HG03025 (cell line): ENCODE measurements at regions not wholly inside any gene's neighbourhood (a gene's known extent, or its start where the extent isn't known, plus 50 kb on each side); places are given as distances from the start of the nearest gene placed in this dataset.
"Not testable (repeated sequence)": the region's sequence is repeated elsewhere in the genome, so short reads cannot be mapped to it uniquely, and the experiment has no call there.

ENCODE experiments used
- ATAC-seq: cut with Tn5 transposase; IDR thresholded peaks from one replicate; pipeline ENCODE4 v1.9.1; 2021; ENCODE audit warnings: mild to moderate bottlenecking, moderate library complexity; ENCODE audit not compliant: unreplicated experiment, low FRiP score

DNA sequence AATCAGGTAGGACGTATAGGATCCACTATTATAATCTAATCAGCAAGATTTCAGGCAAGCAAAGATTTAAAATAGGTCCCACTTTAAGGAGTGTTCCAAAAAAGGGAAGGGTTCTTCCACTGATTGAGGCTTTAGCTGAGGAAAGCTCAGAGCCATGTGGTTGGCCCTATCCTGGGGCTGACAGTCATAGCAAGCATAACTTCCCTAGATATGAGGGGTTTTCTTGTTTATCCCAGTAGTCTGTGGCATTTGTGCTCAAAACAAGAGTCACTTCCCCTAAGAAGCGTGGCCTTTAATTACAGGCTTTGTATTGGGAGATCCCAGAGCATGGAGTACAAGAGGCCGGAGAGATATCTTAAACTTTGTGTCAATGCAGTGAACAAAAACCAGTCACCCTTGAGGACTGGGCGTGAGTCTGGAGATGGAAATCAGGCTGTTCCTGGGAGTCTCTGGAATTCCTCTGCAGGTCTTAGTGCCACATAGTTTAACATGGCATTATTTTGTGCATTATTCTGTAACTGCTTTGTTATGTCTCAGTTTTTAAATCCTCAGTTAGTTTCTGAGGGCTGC is 136.9 kb upstream of the FBXO11 start:
- no peak for ATAC-seq

DNA sequence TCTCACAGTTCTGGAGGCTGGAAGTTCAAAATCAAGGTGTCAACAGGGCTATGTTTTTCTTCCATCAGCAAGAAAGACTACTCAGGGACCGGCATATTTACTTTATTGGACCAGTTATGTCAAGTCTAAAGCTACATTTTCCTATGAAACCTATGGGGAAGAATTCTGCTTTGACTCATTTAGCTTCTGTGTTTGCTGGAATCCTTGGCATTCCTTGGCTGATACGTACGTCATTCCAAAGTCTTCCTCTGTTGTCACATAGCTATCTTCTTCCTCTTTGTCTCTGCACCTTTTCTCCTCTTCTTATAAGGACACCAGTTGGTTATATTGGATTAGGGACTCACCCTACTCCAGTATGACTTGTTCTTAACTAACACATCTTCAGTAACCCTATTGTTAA is 137.4 kb upstream of the FBXO11 start:
- ATAC-seq = no peak

DNA sequence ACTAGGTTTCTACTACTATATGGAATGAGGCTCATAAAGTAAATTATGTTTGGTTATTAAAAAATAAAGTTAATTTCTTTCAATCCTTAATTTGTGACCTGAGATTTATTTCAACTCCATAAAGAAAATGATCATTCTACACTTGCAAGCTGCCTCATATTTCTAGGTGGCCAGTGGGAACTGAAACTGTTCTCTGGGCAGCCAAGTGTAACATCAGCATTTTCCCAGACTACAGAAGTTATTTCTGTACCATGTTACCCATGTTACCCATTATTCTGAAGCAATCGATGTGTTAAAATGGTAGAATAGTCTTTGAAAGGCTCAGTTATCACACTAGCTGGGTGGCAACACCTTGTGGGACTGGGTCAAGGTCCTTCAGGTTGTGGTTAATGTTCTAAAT is 139.3 kb upstream of the FBXO11 start:
- ATAC-seq = no peak

DNA sequence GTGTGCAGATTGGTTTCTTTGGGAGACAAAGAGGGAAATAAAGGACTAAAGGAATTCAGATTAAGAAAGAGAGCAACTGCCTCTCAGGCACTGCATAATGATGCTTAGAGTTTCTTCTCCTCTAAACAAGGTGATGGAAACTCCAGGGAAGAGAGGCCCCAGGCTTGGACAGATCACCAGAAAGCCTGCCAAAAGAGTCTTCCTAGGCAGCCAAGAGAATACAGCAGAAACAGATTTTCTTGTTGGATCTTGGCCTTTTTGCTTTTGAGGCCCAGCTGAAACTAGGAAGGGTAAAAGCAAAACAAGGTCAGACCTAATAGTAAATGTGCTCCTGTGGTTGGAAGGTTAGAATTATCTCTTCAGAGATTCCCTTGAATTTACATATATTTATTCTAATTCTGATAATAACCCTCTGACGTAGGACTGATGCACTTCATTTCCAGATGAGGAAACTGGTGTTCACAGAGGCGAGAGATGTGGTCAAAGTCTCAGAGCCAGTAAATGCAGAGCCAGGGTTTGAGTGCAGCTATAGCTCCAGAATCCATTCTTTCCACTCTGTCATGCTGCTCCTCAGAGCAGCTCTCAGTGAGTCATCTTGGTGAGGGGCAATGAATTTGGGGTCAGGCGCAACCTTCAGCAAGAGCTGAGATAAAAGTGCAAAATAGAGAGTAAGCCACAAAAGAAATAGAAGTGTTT is 142.3 kb upstream of the FBXO11 start:
- no peak for ATAC-seq

DNA sequence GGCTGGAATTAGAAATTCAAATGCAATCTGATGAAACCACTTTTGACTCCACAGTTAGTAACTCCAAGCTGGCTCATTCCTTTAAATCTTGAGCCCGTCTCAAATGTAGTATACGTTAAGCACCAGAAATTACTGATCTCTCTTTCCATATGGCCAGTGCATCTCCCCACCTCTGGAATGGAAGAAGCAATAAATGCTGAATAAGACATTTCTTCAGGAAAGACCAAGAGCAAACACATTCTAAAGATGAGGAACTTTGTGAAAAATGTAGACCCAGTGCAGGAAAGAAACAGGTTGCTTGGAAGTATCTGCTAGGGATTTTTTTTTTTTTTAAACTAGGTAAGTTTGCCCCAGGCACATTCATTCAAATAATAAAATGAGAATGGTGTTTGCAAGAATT is 143.1 kb upstream of the FBXO11 start:
- no peak for ATAC-seq

DNA sequence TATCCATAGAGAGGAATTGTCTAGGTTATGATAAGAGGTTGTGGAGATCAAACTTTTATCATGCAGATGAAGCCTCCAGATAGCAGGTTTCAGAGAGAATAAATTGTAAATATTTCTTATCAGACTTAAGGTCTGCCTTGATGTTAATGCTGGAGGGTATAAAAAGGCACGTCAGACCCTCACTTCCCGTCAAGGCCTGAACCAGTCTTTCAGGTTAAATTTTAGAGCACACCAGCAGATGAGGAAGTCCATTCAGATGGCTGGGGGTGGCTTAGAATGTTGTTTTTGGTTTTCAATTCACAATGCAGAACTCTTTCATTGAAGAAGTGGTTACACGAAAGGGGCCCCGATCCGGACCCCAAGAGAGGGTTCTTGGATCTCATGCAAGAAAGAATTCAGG is 144.4 kb upstream of the FBXO11 start:
- ATAC-seq = no peak

DNA sequence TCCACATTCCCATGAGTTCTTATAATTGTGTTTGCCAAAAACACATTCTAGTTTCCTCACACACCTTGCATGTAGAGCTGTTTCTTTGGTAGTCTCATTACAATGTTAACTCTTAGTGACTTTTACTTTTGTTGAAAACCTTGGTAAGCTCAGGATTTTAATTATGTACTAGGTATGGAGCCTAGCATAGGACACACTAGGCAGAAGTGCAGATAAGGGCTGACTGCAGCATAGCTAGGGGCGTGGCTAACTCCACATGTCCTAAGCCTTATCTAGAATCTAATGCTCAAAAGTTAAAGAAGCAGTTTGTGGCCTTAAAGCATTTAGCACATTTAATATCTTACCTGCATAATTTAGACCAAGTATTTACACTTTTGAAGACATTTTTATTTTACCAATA is 153.7 kb upstream of the FBXO11 start:
- no peak for ATAC-seq

DNA sequence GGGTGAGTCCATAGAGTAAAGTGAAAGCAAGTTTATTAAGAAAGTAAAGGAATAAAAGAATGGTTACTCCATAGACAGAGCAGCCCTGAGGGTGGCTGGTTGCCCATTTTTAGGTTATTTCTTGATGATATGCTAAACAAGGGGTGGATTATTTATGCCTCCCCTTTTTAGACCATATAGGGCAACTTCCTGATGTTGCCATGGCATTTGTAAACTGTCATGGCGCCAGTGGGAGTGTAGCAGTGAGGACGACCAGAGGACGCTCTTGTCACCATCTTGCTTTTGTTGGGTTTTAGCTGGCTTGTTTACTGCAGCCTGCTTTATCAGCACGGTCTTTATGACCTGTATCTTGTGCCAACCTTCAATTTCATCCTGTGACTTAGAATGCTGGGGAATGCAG is 155.4 kb upstream of the FBXO11 start:
- ATAC-seq = not testable (repeated sequence)

DNA sequence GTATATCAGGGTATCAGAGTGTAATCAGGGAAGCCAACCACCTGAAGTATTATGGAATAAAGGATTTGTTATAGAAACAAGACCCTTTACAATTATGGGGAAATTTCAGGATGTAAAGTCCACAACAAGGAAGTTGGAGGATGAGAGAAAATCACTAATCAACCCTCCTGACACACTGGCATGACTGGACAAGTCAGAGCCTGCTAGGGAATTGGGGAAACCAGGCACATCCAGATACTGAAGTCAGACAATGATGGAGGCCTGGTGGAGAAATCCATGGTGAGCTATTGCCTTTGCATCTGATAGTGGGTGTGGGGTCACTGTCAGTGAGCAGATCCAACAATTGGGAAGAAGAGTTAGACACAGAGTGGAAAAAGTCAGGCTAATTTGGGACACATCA is 158.8 kb upstream of the FBXO11 start:
- no peak for ATAC-seq

DNA sequence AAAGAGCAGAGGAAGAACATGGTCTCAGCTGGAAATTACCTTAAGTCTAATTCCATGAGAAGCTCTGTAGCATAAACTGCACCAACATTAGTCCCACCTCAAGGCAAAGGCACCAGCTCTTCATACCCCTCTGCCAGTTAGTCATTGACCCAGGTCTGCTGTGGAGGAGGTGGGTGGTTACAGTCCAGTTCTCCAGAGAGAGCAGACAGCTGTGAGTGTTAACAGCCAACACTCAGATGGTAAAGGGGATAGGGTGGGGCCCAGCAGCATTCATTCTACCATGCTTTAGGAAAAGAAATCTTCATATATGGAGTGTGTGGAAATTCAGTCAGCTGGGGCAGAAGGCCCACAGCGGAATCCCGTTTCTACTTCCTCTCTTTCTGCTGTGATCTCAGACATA is 159.7 kb upstream of the FBXO11 start:
- no peak for ATAC-seq

DNA sequence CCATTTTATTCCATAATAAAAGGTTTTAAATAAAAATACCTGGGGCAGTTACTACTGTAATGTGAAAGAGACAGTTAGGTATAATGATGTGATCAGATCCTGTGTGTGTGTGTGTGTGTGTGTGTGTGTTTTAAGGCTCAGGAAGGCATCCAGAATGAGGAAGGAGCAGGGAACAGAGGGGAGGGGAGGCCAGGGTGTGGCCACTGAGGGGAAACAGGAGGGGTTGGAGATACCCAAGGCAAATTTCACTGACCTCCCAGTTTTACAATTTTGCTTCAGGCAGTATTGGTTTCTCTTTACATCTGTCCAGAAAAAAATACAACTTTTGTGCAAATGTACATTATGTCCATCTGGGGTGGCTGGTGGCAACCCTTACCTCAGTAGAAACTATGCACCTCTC is 163.5 kb upstream of the FBXO11 start:
- ATAC-seq = no peak

DNA sequence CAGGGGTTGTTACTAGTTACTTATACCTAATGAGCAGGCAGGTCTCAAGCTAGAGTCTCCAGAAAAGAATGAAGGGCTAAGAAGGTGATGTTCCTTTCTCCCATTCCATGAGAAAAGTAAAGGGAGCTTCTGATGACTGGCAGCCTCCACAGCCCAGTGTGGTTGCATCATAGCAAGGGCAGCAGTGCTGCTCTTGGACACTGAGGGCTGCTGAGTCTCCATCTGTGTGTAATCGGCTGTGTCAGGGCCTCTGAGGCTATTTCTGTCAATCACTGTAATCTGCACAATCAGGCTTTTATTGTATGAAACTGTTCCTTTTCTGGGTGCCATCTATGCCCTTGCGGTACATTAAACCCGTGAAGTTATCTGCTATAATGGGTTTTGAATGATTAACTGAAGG is 164.1 kb upstream of the FBXO11 start:
- ATAC-seq = no peak

DNA sequence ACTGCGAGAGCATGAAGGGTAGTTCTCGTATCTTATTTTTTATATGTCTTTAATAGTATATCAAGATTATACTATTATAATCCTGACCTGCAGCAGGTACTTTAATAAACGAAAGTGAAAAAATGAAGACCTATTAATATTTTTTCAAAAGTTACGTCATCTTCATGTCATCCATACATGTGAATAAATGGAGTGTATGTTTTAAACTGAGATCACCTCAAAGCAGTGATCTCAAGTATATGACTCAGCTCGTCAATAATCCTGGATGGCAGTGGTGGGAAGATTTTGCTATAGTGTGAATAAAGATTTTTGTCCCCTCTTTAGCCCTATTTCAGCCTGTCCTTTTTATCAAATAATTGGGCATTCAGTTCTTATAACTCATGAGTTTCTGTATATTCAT is 166.3 kb upstream of the FBXO11 start:
- ATAC-seq = no peak

DNA sequence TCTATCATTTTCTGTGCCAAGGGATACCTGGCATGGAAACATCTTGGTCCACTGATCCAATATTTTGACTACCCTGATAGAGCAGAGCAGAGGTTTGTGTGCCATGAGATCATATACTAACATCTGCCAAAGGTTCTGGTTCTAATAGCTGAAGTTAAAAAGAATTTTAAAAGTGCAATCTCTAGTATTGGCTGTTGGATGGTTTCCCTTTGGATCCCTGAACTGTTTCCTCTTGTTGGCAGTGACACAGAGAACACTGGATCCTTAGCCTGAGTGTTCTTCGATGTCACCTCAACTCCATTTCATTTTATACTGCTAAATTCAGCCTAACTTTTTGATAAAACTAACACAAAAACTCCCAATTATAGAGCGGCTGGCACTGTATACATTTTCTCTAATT is 169.3 kb upstream of the FBXO11 start:
- no peak for ATAC-seq

DNA sequence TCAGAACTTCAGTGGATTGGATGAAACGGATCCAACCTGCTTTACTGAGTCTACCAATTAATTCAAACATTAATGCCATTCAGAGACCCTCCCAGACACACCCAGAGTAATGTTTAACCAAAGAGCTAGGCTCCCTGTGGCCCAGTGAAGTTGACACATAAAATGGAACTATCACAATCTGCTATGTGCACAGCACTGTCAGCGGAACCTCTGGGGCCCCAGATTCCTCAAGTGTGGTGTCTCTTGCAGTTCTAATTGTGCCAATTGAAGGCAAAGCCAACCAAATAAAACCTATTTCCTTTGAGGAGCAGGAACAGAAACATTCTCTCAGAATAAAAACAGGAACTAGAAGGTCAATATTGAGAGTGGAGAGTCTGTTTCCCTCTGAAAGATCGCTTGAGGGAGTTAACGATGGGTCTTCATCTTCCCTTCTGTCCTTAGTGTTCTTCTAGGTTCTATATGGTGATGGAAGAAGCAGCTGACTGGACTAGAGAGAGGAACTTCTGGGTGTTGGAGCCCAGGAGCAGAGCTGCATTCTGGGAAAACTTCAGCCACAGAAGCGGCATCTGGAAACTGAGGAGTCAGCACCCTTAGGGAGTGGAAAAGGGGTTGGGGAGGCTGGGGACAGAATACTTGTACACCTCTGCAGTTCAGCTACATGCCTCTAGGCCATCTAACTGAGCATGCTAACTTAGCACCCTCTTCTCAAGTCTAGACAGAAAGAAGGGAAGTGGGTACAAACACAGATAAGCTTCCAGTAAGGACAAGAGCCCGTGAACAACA is 174.4 kb upstream of the FBXO11 start:
- no peak for ATAC-seq

DNA sequence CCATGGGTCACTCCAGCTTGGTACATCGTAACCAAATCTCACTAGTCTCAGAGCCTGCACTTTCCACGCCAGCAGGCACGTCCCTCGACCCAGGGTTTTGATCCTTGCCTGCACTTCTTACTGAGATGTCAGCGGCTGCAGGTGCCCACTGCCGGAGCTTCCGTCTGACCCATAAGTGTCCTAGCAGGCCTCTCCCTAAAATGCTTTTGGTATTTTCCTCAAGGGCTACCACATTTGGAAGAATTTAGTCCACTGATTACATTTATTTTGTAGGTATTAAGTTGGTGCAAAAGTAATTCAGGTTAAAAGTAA is 175.0 kb upstream of the FBXO11 start:
- no peak for ATAC-seq

DNA sequence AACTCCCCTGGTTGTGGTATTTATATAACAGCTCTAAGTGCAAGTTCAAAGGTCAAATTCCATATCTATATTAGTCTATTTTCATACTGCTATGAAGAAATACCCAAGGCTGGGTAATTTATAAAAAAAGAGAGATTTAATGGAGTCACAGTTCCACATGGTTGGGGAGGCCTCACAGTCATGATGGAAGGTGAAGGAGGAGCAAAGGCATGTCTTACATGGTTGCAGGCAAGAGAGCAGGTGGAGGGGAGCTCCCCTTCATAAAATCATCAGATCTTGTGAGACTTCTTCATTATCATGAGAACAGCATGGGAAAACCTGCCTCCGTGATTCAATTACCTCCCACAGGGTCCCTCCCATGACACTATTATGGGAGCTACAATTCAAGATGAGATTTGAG is 179.6 kb upstream of the FBXO11 start:
- no peak for ATAC-seq

DNA sequence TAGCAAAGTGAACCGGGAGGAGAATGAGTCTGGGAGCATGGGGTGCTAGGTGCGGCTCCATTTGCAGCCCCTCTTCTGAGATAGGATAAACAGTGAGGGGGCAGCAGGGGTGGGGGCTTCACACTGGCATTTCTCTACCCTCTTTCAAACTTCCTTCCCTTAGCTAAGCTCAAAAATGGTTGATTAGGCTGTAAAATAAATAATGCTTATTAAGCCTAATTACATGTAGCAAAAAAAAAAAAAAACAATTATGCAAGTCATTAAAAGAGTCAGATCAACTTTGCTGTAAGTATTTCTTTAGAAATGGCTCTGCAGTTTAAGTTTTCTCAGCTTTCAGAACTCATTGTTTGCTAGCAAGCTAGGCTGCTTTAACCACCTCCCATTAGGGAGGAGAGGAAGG is 182.7 kb upstream of the FBXO11 start:
- ATAC-seq = no peak

DNA sequence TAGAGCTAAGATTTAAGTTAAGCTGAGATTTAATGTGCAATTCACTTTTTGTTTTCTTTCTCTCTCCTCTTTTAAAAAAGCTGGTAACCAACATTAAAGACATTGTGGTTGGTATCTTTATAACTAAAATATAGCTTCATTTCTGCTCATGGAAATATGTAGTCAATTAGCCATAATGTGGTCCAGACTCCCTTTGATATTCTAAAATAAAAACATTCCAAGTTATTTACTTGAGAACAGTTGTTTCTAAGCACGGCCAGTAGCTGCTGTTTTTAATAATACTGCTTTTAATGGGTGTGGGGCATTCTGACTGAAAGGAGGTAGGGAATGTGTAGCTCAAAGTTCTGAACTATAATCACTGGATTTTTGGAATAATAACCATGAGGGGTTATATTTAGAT is 183.3 kb upstream of the FBXO11 start:
- no peak for ATAC-seq

DNA sequence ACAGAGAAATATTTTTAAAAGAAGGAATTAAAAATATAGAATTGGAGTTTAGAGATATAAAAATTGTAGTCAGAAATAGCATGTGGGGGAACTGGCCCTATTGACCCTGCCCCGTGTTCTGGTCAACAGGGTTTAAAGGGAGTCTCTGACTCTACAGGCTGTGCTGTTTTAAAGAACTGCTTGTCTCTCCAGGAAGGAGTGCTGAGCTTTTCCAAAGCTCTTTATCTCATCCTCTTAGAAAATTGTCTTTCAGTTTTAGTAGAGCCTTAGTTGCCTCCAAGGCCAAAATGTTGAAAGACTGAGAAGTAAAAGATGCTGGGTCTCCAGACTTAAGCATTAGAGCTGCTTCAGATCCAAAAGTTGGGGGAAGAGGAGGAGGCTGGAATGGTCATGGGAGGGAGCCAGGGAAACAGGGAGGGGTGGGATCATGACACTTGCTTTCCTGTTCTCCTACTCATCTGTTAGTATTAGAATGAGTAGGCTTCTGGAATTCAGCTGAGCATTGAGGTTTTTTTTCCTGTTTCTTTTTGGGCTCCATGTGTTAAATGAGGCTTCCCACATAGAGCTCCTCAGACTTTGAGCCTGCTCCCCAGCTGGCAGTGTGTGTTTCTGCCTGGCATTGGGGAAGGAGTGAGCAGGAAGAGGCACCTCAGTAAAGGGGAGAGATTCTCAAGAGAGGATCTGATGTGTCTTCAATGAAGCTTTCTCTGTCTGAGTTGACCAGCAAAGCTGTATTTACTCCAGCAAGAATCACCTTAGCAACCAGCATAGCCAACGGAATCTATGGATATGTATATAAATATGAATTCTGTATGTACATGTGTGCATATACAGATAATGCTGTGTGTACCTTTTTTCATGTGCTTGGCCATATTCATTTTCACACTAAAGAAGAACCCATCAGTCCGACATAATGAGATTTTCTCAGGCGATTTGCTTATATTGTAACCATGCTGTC is 186.8 kb upstream of the FBXO11 start:
- ATAC-seq = no peak

DNA sequence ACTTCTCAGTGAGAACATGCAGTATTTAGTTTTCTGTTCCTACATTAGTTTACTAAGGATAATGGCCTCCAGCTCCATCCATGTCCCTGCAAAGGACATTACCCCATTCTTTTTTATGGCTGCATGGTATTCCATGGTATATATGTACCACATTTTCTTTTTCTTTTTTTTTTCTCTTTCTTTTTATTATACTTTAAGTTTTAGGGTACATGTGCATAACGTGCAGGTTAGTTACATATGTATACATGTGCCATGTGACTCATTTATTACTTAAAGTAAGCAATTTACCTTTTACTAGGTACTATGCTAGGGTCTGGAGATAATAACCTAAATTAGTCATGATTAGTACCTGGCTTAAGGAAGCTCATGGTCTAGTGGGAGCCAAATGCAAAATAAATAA is 190.5 kb upstream of the FBXO11 start:
- ATAC-seq = not testable (repeated sequence)
